ENCODE measurements at regions not wholly inside any gene's neighbourhood (a gene's known extent, or its start where the extent isn't known, plus 50 kb on each side); places are given as distances from the start of the nearest gene placed in this dataset.
"Not testable (repeated sequence)": the region's sequence is repeated elsewhere in the genome, so short reads cannot be mapped to it uniquely, and the experiment has no call there.

DNA sequence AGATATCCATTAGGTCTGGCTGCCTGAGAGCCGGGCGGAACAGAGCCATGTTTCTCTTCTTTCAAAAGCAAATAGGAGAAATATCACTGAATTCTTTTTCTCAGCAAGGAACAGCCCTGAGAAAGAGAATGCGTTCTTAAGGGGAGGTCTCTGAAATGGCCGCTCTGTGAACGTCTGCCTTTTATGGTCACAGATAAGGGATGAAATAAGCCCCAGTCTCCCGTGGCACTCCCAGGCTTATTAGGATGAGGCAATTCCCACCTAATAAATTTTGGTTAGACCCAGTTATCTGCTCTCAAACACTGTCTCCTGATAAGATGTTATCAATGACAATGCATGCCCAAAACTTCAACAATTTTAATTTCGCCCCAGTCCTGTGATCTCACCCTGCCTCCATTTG, 133.4 kb upstream of the KCNJ18 start:
- DNase-seq, result not testable (repeated sequence)

DNA sequence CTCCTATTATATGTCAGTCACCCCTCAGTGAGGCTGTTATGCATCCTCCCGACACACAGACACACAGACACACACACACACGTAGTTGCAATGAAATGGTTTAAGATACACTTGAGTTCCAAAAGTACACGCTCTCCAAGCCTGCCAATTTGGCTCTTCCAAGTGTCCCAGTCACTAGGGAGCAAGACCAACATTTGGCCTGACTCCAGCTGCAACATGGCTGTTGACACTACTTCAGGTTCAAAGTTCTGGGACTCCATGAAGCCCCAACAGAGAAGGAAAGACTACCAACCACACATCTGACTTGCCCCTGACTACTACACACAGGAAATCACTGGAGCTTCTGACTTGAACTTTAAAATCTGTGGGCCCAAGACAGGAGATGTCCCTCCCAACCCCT, 128.1 kb upstream of the KCNJ18 start:
- no peak for DNase-seq

DNA sequence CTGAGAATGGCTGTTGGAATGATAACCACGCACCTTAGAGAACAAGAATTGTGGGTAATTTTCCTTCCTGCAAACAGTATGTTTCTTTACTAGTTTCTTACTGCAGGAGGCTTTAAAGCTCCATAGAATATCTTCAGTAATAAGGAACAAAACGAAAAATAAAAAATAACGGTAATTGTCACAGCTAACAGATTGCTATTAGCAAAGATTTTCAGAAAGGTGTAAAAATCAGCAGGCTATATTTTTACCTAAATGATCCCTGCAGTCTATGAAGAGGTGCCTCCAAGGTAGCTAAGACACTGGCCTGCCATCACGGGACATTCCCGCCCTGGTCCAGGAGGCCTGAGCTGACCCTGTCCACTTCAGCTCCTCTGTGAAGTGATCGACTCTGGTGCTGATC, 127.6 kb upstream of the KCNJ18 start:
- not testable (repeated sequence) for DNase-seq

DNA sequence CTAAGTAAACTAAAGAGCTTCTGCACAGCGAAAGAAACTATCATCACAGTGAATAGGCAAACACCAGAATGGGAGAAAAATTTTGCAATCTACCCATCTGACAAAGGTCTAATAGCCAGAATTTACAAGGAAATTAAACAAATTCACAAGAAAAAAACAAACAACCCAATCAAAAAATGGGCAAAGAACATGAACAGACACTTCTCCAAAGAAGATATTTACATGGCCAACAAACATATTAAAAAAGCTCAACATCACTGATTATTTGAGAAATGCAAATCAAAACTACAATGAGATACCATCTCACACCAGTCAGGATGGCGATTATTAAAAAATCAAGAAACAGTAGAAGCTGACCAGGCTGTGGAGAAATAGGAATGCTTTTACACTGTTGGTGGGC, 121.9 kb upstream of the KCNJ18 start:
- not testable (repeated sequence) for DNase-seq

DNA sequence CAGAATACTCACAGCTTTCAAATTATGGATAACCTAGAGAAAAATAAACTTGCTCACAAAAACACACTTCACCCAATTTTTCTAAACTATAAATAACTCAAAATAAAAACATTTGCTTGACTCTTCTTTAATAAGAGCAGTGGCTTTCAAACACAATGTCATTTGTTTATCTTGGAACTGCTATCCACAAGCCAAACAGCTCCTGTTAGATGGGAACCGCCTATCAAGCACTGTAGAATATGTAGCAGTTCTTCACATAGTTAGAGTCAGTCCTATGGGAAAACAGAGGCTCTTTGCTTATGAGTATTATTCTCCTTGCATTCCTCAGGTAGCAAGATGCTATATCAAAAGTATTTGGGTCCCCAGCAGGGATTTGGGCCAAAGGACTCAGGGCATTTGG, 120.2 kb upstream of the KCNJ18 start:
- not testable (repeated sequence) for DNase-seq

DNA sequence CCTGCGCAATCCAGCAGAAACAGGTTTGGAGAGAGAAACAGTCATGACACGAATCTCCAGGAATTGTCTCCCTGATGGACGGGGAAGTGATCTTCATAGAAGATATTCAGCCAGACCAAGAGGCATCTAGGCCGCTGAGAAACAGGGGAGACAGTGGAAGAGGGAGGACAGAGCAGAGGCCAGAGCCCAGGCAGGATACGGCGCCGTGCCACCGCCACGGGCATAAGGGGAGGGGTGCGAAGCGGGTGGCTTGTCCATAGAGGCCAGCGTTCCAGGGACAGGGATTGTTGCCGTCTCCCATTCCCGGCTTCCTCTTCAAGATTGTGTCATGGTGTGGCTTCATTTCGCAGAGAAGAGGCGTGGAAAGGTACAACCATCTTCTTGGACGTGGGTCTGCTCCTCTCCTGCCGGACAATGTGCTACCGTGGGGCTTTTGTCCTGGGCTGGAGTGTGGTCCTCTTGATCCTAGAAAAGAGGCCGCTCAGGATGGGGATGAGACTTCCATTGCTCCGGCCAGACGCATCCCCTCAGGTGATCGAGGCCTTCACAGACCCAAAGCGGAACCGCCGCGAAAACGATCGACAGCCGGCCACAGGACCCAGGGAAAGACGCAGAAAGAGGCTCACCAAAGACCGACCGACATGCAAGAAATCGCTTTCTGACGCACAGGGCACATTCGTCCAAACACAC, 118.9 kb upstream of the KCNJ18 start:
- DNase-seq, result not testable (repeated sequence)

DNA sequence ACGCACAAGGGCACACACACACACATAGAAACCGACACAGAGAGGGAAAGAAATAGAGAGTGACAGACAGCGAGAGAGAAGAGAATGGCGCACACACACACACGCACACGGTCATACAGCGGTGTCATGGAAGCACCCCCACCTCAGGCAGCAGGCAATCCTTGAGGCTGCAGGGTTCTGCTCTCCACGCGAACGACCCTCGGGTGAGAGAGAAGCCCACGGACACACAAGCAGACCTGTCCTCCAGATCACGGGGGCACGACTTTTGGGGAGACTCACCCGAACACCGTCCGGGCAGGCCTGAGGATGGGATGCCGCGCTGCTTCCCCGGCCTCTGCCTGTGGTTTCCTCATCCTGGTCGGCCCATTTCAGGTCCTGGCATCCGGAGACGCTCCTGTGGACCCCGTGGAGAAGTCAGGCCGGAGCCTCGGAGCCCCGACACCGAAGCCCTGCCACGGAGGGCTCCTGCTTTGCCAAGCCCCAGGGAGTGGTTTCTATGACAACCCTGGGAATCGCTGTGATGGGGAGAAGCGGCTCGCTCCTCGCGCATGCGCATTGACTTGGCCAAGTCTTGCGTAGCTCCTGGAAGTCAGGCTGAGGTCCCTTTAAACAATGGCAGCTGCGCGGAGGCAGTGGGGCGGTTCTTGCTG, 118.2 kb upstream of the KCNJ18 start:
- DNase-seq, result no peak

DNA sequence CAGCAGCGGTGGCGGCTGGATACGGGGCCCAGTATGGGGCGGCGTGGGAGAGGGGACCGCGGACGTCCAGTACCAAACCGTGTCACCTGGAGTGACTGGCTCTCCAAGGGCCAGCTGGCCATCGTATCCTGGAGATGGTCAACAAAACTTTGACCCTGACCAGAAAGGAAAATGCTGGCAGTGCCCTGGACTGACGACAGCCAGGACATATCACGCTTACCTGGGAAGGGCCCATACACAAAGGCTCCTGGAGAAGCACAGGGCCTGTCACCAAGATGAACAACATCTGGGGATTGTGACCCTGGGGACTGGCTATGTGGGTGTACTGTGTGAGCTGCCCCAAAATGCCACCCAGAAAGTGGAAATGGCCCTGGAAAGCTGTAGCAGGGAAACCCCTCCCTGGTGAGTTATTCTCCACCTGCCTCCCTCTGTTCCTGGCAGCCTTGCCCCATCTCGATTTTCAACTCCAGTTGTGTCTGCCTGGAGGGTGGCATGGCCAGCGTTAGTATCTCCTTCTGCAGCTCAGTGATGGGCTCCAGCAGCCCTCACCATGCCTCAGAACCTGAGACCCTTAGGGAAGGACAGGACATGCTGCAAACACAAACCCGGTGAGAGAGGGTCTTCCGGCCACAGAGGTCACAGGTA, 117.6 kb upstream of the KCNJ18 start:
- DNase-seq, result not testable (repeated sequence)

DNA sequence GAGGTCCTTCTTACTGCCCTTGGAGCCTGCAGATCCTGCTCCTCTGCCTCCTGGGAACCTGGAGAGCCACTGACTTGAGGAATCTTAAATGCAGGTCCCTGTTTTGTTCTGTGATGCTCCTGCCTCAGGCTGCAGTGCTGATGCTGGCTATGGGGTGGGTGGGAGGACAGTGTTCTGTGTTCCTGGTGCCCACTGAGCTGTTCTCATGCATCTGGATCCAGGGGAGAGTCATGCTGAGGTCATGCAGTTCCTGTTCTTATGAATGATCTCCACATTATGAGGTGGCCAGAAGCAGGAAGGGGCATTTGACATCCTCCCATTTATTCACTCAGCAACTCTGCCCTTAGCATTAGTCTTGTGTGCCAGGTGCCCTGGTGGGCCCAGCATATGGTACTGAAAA, 113.5 kb upstream of the KCNJ18 start:
- not testable (repeated sequence) for DNase-seq

DNA sequence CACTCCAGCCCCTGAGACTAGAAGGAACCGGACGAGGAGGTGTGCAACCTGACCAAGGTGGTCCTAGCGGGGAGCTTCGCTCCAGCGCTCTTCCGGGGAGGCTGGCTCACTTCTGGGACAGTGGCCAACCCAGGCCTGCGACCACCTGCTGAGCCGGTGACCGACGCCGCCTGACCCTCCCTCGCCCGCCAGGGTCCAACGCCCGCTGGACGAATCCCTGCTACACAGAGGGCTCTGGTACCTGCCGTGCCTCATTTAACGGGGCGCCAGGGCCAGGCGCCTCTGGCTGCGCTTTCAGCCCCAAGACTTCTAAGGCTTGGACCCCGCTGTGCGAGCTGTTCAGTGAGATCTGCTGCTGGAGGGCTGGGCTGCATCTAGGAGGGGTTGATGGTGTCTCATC, 99.5 kb upstream of the KCNJ18 start:
- no peak for DNase-seq

DNA sequence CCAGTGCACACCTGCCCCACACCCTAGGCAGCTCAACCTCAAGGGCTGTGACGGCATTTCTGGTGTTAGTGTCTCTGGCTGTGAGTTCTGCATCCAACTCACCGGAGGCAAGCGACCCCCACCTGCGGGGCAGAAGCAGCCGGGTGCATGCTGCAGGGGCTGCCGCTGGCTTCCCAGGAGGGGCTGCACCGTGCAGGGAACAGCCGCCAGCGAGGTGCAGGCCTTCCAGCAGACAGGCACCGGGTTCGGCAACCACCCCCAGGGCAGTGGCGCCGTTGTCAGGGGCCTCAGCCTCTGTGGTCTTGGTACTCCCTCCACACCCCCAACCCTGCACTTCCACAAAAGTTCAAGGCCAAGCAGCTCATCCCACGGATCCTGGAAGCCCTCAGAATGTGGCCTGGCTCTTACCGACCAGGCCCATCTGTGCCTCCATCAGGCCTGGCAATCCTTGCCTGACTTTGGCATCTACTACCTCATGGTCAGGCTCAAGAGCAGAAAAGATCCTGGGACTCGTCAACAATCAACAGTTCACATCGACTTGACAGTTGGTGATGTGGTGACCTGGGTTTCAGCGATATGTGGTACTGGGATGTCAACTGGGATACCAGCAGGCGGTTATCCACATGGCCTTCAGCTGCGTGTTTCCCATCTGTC, 98.7 kb upstream of the KCNJ18 start:
- DNase-seq, result not testable (repeated sequence)

DNA sequence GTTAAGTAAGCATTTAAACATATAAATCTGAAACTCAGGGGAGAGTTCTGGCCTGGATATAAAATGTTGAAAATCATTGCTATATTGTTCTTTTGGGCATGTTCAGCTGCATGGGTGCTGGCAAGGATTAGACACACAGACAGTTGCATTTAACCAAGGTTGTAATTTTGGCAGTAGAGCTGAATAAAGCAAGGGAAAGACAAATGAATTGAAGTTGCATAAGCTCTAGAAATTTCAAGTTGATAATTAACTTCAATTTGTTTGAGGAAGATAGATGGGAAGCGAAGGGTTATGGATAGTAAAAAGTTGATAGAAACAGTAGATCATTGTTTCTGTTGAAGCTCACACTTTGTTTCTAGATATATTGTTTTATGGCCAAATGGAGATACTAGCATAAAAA, 97.2 kb upstream of the KCNJ18 start:
- DNase-seq, result no peak

DNA sequence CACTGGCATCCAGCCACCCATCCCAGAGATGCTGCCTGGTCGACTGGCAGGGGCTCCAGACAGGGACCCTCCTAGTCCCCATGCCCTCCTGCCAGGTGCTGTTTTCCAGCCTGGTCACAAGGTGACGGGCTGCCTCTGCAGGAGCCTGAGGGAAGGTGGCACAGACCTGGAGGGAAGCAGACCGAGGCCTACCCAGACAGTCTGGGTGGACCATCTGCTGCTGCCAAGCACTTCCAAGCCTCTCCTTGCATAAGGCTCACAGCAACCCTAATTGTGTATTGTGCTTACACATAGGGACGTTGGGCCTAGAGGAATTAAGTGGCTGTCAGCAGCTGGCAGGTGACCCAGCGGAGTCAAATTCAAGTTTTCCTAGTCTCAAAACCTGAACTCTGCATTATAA, 90.1 kb upstream of the KCNJ18 start:
- DNase-seq, result no peak

DNA sequence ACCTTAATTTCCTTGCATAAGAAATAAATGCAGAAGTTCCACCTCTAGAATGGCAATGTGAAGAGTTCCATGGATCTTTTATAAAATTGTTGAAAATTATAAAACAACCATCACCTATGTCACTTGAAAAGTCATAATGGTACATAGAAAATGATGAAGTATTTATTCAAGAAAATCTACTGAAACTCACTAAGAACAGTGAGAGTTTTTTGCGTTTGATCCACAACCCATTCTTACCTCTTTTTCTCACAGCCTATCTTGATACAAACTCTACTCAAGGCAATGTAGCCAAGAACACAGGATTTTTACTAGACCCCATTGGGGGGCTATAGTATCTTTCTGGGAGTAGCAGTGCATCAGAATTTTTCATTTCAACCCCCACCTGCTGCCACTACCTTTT, 89.0 kb upstream of the KCNJ18 start:
- DNase-seq, result not testable (repeated sequence)

DNA sequence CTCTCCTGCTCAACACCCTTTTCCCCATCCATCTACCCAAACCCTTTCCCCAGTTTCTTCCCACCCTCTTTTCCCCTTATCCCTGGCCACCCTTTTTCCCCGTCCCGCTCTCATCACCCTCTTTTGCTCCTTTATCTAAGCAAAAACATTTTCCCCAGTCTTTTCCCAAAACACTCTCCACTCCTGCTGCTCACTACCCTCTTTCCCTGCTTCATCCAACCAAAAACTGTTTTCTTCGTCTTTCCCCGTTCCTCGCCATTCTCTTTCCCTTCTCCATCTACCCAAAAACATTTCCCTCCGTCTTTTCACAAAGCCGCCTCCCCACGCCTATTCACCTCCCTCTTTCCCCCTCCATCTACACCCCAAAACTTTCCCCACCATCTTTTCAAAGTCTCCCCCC, 80.9 kb upstream of the KCNJ18 start:
- DNase-seq, result not testable (repeated sequence)

DNA sequence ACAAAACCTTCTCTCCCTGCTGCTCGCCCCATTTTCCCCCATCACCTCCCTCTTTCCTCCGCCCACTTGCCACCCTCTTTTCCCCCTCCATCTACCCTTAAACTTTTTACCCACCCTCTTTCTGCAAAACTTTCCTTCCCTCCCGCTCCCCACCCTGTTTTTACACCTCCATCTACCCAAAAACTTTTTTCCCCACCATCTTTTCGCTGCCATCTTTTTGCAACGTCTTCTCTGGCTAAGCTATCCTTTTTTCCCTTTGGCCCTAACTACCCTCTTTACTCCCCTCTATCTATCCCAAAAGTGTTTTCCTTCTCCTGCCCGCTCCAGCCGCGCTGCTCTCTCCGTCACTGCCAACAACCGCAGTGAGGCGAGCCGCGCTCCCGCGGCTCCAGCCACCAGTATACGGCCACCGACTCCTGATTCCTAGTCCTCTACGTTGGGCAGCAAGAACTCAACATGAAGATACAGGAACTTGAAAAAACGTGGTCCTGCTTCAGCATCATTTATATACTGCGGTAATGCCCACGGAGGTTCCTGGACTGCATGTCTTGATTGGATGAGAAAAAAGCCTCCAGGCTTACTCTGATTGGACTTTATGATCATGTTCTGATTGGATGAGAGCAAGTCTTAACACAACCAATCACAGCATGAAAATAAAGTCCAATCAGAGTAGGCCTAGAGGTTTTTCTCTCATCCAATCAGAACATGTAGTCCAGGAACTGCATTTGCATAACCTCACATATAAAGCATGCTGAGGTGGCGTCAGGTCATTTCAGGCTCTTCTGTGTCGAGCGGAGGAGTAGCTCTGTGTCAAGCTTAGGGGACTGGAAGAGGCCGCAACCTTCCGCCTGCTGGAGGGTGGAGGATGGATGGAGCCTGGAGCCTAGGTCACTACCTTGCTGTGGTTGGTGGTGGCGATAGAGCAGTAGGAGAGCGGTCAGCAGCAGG, 79.9 kb upstream of the KCNJ18 start:
- not testable (repeated sequence) for DNase-seq

DNA sequence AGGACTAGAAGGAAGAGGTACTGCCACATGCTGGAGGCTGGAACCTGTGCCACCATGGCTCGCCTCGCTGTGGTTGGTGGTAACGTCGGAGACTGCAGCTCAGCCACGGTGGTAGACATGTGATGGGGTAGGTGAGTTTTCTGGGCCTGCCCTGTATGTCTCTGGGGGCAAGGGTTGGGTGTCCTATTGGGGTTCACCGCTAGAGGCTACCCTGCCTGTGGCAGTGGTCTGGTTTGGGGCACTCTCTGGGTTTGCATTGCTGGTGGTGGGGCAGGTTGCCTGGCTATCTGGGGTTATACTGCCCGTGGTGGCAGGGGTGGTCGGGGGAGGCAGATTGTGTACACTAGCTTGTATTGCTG, 79.3 kb upstream of the KCNJ18 start:
- DNase-seq, result no peak

DNA sequence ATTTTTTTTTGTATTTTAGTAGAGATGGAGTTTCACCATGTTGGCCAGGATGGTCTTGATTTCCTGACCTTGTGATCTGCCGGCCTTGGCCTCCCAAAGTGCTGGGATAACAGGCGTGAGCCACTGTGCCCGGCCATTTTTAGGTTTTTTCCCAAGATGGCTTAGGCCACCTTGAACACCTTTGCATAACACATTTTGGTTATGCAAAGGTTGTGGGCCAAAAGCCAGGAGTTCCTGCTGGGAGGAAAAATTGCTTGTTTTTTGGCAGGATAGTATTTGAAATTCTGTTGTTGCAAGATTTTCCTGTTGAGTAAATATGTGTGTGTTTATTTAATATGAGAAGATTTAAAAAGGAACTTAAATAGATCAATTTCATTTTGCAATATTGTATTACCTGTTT, 65.3 kb upstream of the KCNJ18 start:
- DNase-seq, result not testable (repeated sequence)
